Activated T-helper 2 cell treated with anti-CD3 and anti-CD28 coated beads, Interferon-gamma antibody, Interleukin-2, Interleukin-4, amounts not matched to agents 10 μg/mL and 5 μg/mL and 100 μg/mL, durations not matched to agents 14 hours and 24 hours and 36 hours (primary cell): ENCODE measurements at regions not wholly inside any gene's neighbourhood (a gene's known extent, or its start where the extent isn't known, plus 50 kb on each side); places are given as distances from the start of the nearest gene placed in this dataset.

Experiments used
- DNase-seq: peaks from one replicate; pipeline ENCODE4 v3.0.0; 2021; ENCODE audit warnings: low spot score
- H3K27ac Mint-ChIP-seq: one replicate; pipeline ENCODE4 v1.8.0; 2021; ENCODE audit warnings: mixed read lengths
- H3K27me3 Mint-ChIP-seq: one replicate; pipeline ENCODE4 v1.8.0; 2021; ENCODE audit warnings: low read depth, mixed read lengths
- H3K36me3 Mint-ChIP-seq: one replicate; pipeline ENCODE4 v1.8.0; 2021; ENCODE audit warnings: low read depth, mixed read lengths
- H3K4me1 Mint-ChIP-seq: one replicate; pipeline ENCODE4 v1.8.0; 2021; ENCODE audit warnings: low read depth, mixed read lengths
- H3K4me3 Mint-ChIP-seq: one replicate; pipeline ENCODE4 v1.8.0; 2021; ENCODE audit warnings: low read depth, mild to moderate bottlenecking, moderate library complexity, mixed read lengths
- H3K9me3 Mint-ChIP-seq: one replicate; pipeline ENCODE4 v1.8.0; 2021; ENCODE audit warnings: mixed read lengths
- intact Hi-C: fragments of 100-400 bp; cut with micrococcal nuclease; formaldehyde crosslinking; loops from one replicate; pipeline ENCODE4 v1.15.1; 2023

DNA sequence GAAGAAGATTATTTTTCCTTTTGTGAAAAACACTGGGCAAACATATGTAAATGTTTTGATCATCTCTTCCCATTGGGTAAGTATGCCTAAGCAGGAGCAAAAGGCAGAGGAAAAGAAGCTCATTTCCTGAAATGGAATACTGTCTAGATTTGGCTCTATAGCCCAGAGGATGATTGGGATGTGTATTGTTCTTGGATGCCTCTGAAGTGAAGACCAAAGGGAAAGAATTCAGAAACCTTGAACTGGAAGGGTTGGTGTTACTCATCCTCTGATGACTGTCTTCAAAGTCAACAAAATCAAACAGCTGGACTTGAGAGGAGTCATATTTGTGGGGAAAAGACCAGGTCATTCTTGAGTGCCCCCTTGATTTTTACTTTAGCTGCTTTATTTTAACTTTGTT is 112.6 kb upstream of the NT5C1B start:
- Mint-ChIP-seq H3K27ac (no peak overlapping the region), H3K27me3 (no peaks in the 10 kb centered on the region), H3K4me3 (no peak overlapping the region), H3K36me3 (no peaks in the 10 kb centered on the region), H3K9me3 (no peaks in the 10 kb centered on the region), H3K4me1 (no peaks in the 10 kb centered on the region)
- intact Hi-C loops: no loop called here
- no peak for DNase-seq

- H3K27me3 Mint-ChIP-seq: no peaks in the 10 kb centered on the region
- DNase-seq: no peak
- no peak overlapping the region for H3K4me3 Mint-ChIP-seq
- no peaks in the 10 kb centered on the region for H3K36me3 Mint-ChIP-seq
- H3K9me3 Mint-ChIP-seq: no peaks in the 10 kb centered on the region
- intact Hi-C loops: no loop called here
- H3K4me1 Mint-ChIP-seq: no peaks in the 10 kb centered on the region
- H3K27ac Mint-ChIP-seq: no peak overlapping the region
Observed at GRCh38 chr2:18701546-18701945, 112.2 kb upstream of the NT5C1B start.

DNA sequence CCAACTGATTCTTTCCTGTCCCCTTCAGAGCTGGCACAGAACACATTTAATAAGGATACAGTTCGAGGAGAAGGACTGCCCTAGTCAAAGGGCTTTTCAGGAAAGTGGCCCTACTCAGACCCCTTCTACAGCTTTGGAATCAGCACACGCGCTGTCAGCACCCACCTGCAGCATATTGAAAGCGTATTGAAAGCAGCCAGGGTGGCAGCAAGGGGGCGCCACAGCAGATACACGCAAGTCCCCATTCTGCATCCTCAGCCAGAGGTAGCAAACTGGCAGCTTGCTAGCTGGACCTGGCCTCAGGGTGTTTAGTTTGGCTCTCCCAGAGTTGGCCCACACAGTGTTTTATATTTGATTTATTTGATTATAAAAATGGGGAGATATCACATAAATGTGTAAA is 101.0 kb upstream of the NT5C1B start:
- H3K36me3 Mint-ChIP-seq: no peaks in the 10 kb centered on the region
- no peaks in the 10 kb centered on the region for H3K4me1 Mint-ChIP-seq
- DNase-seq: no peak
- H3K27ac Mint-ChIP-seq: no peak overlapping the region
- no peak overlapping the region for H3K4me3 Mint-ChIP-seq
- intact Hi-C loops: no loop called here
- no peaks in the 10 kb centered on the region for H3K9me3 Mint-ChIP-seq
- no peaks in the 10 kb centered on the region for H3K27me3 Mint-ChIP-seq

- Mint-ChIP-seq H3K9me3 (no peaks in the 10 kb centered on the region), H3K27me3 (no peaks in the 10 kb centered on the region), H3K36me3 (no peaks in the 10 kb centered on the region), H3K4me1 (peaks cover 5% of the 10 kb centered on the region), H3K4me3 (no peak overlapping the region), H3K27ac (no peak overlapping the region)
- DNase-seq: no peak
- intact Hi-C loops: no loop called here
Observed at GRCh38 chr2:18684206-18685038, 95.1 kb upstream of the NT5C1B start.

DNA sequence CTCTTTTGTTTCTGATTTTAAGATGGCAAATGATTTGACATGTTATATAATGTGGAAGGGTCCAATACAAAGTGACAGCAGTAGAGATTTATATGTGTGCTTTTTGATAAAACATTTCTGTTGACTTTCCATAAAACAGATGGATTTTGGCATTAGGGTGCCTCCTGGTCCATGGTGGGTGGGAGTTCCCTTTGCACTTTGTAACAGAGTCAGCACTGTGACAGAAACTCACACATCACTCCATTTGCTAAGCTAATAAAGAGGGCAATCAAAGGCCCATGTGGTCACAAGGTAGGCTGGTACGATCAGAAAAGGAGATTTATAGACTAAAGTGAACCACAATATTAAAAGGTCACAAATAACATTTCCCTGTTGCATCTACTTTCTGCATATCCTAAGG is 93.3 kb upstream of the NT5C1B start:
- H3K27me3 Mint-ChIP-seq: no peaks in the 10 kb centered on the region
- no peak overlapping the region for H3K27ac Mint-ChIP-seq
- H3K4me1 Mint-ChIP-seq: peaks cover 5% of the 10 kb centered on the region
- H3K36me3 Mint-ChIP-seq: no peaks in the 10 kb centered on the region
- no peak overlapping the region for H3K4me3 Mint-ChIP-seq
- no peaks in the 10 kb centered on the region for H3K9me3 Mint-ChIP-seq
- intact Hi-C loops: no loop called here
- DNase-seq: no peak

GRCh38 chr2:18677280-18677679 is 87.9 kb upstream of the NT5C1B start:
- Mint-ChIP-seq H3K4me3 (no peak overlapping the region), H3K4me1 (no peaks in the 10 kb centered on the region), H3K36me3 (no peaks in the 10 kb centered on the region), H3K9me3 (peaks cover 3% of the 10 kb centered on the region), H3K27ac (no peak overlapping the region), H3K27me3 (no peaks in the 10 kb centered on the region)
- intact Hi-C loops: no loop called here
- DNase-seq: no peak

DNA sequence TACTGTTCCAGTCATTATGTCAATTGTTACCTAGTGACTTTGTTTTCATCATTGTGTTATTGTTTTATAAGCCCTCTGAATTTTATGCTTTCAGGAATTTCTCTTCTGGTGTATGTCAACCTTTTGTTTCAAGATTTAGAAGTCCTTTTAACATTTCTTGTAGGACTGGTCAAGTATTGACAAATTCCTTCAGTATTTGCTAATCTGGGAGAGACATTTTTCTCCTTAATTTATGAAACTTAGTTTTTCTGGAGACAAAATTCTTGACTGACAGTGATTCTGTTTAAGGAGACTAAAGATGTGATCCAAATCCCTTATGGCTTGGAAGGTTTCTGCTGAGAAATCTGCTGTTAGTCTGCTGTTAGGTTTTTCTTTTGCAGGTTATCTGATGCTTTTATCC is 84.9 kb upstream of the NT5C1B start:
- Mint-ChIP-seq H3K4me1 (no peaks in the 10 kb centered on the region), H3K27ac (no peak overlapping the region), H3K36me3 (no peaks in the 10 kb centered on the region), H3K9me3 (peaks cover 3% of the 10 kb centered on the region), H3K4me3 (no peak overlapping the region), H3K27me3 (no peaks in the 10 kb centered on the region)
- intact Hi-C loops: no loop called here
- no peak for DNase-seq

GRCh38 chr2:18671363-18671762 is 82.0 kb upstream of the NT5C1B start:
- intact Hi-C loops: no loop called here
- no peak for DNase-seq
- Mint-ChIP-seq H3K4me1 (no peaks in the 10 kb centered on the region), H3K9me3 (peaks cover 3% of the 10 kb centered on the region), H3K36me3 (no peaks in the 10 kb centered on the region), H3K27ac (no peak overlapping the region), H3K4me3 (no peak overlapping the region), H3K27me3 (no peaks in the 10 kb centered on the region)

DNA sequence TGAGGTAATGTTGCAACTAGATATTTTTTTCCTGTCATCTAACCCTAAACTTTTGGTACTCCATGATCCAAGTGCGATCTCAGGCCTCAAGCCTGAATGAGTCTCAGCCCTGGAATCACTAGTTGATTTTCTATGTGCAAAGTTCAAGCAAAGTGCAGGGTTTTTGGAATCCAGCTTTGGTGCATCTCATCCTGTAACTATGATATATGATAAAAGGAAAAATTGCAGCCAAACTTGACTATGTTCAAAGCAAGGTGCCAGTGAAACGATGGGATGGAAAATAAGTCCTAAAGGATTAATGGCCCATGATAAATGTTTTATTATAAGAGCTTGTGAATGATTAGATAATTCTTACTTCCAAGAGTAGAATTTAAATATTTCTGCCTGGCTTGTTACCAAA is 78.9 kb upstream of the NT5C1B start:
- Mint-ChIP-seq H3K36me3 (no peaks in the 10 kb centered on the region), H3K27me3 (no peaks in the 10 kb centered on the region), H3K4me1 (no peaks in the 10 kb centered on the region), H3K4me3 (no peak overlapping the region), H3K9me3 (no peaks in the 10 kb centered on the region), H3K27ac (no peak overlapping the region)
- no peak for DNase-seq
- intact Hi-C loops: no loop called here

DNA sequence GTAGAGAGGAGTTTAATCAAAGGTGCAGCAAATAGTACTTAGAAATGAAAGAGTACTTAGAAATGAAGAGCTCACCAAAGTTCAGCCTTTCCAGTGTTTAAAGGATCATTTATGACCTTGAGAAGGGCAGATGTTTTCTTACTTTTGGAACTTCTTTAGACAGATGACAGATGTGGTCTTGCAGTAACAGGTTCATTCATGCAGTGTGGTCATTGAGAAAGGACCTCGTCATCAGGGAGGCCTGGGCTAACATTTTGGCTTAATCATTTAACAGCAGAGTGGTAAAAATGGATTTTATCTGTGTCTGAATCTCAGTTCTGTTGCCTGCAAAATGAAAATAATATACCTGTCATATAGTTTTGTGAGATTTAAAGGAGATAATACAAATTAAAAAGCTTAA is 75.1 kb upstream of the NT5C1B start:
- no peak for DNase-seq
- no peak overlapping the region for H3K4me3 Mint-ChIP-seq
- no peaks in the 10 kb centered on the region for H3K36me3 Mint-ChIP-seq
- intact Hi-C loops: no loop called here
- H3K27me3 Mint-ChIP-seq: no peaks in the 10 kb centered on the region
- no peak overlapping the region for H3K27ac Mint-ChIP-seq
- no peaks in the 10 kb centered on the region for H3K4me1 Mint-ChIP-seq
- no peaks in the 10 kb centered on the region for H3K9me3 Mint-ChIP-seq

- no peaks in the 10 kb centered on the region for H3K27me3 Mint-ChIP-seq
- no peaks in the 10 kb centered on the region for H3K4me1 Mint-ChIP-seq
Observed at GRCh38 chr2:18663861-18664260, 74.5 kb upstream of the NT5C1B start.

GRCh38 chr2:18662689-18663088 is 73.3 kb upstream of the NT5C1B start:
- Mint-ChIP-seq H3K4me3 (no peak overlapping the region), H3K9me3 (no peaks in the 10 kb centered on the region), H3K27me3 (no peaks in the 10 kb centered on the region), H3K4me1 (no peaks in the 10 kb centered on the region), H3K36me3 (no peaks in the 10 kb centered on the region), H3K27ac (no peak overlapping the region)
- intact Hi-C loops: no loop called here
- DNase-seq: no peak

More at GRCh38 chr2:18663861-18664260, 74.5 kb upstream of the NT5C1B start:
- intact Hi-C loops: no loop called here
- DNase-seq: no peak
- Mint-ChIP-seq H3K9me3 (no peaks in the 10 kb centered on the region), H3K4me3 (no peak overlapping the region), H3K27ac (no peak overlapping the region), H3K36me3 (no peaks in the 10 kb centered on the region)

GRCh38 chr2:18659915-18660314 is 70.5 kb upstream of the NT5C1B start:
- H3K9me3 Mint-ChIP-seq: no peaks in the 10 kb centered on the region
- DNase-seq: no peak
- intact Hi-C loops: no loop called here
- H3K4me3 Mint-ChIP-seq: no peak overlapping the region
- H3K27ac Mint-ChIP-seq: no peak overlapping the region
- no peaks in the 10 kb centered on the region for H3K4me1 Mint-ChIP-seq
- no peaks in the 10 kb centered on the region for H3K27me3 Mint-ChIP-seq
- H3K36me3 Mint-ChIP-seq: no peaks in the 10 kb centered on the region

GRCh38 chr2:18656048-18656447 is 66.7 kb upstream of the NT5C1B start:
- Mint-ChIP-seq H3K4me3 (no peak overlapping the region), H3K27me3 (no peaks in the 10 kb centered on the region), H3K9me3 (no peaks in the 10 kb centered on the region), H3K4me1 (no peaks in the 10 kb centered on the region), H3K36me3 (no peaks in the 10 kb centered on the region), H3K27ac (no peak overlapping the region)
- intact Hi-C loops: no loop called here
- DNase-seq: no peak
